GOT3 (cell line): ENCODE measurements at regions not wholly inside any gene's neighbourhood (a gene's known extent, or its start where the extent isn't known, plus 50 kb on each side); places are given as distances from the start of the nearest gene placed in this dataset.

ENCODE experiments used
- DNase-seq: peaks from one replicate; lab custom pipeline; 2025; ENCODE audit warnings: mixed read lengths; lab: John Stamatoyannopoulos, UW

DNA sequence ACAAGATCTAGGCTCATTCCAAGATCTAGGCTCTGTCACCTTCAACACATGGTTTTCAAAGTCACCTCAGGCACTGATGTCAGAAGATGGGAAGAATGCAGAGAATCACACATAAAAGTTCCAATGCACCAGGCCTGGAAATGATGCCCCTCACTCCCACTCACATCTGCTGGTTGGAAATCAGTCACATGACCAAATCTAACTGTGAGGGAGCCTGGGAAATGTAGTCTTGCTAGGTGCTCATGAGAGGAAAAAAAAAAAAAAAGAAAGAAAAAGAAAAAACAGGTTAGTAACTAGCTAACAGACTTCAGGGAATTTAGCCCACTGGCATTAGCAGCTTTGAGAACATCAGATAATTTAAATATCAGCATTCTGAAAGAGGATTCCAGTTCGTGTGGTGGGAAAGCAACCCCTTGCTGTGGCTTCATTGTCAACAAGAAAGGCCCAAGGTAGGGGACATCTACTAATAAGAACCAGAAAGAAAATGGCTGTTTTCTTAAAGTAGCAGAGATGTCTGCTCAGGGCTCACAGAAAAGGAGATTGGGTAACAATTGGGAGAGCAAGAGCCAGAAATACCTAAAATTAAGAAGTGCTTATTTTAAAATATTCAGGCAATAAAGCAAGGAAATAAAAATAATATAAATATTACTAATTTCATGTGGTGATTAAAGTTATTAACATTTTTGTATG is 614.3 kb downstream of the ACTL7B start:
- no peak for DNase-seq

DNA sequence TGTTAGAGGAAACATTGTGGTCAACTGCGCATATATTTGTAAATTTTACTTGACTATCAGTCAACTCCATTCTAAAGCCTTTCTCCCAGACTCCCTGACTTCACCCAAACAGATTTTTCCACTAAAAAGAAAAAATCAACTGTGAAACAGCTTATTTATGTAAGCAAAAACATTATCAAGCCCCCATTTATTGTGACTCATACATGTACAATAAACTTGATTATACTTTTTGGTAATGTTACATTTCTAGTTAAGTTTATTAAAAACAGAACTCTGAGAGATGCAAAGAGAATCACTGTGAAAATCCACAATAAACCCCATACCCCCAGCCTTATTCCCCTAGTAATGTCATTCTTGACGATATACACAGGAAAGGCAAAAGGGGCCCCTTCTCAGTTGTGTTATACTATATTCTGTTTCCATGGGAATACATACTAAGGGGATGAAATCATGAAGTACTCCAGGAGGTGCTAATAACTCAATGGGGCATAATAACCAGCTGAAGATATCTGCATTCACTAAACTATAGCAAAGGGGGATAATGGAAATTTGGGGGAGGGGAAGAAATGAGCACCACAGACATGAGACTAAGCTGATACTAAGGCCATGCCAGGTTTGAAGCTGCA is 616.0 kb downstream of the ACTL7B start:
- DNase-seq: no peak

GRCh38 chr9:108235609-108236008 is 620.2 kb downstream of the ACTL7B start:
- DNase-seq: no peak

- no peak for DNase-seq
Measured at GRCh38 chr9:108234811-108235210, 621.0 kb downstream of the ACTL7B start.

GRCh38 chr9:108225149-108225800 is 630.5 kb downstream of the ACTL7B start:
- DNase-seq: no peak

- DNase-seq: no peak
Measured at GRCh38 chr9:108224716-108225115, 631.1 kb downstream of the ACTL7B start.

DNA sequence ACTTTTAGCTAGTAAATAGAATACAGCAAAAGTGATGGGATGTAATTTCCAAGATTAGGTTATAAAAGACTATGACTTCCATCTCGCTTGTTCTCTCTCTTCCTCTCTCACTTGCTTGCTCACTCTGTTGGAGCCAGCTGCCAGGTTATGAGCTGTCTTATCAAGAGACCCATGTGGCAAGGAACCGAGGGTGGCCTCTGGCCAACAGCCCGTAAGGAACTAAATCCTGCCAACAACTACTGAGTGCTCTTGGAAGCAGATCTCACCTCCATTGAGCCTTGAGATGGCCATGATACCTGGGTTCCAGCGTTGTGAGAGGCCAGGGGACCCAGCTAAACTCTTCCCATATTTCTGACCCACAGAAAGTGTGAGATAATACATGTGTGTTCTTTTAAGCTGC is 636.1 kb downstream of the ACTL7B start:
- no peak for DNase-seq

GRCh38 chr9:108217431-108218349 is 638.1 kb downstream of the ACTL7B start:
- no peak for DNase-seq

DNA sequence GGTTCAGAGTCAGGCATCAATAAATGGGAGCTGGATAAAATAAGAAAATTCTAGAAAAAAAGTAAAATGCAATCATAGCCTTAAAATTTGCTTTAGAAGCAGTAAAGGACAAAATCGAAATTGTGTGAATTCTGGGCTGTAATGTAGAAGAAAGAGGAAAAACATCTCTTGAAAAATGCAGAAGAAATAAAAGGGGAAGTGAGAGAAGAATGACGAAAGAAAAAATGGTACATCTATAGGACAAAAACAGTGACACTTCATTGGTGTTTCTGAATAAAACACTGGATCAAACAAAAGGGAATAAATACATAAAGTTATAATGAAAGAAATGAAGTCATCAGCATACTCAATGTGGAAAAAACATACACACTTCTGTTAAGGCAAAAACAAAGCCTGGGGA is 642.3 kb downstream of the ACTL7B start:
- DNase-seq: no peak

DNA sequence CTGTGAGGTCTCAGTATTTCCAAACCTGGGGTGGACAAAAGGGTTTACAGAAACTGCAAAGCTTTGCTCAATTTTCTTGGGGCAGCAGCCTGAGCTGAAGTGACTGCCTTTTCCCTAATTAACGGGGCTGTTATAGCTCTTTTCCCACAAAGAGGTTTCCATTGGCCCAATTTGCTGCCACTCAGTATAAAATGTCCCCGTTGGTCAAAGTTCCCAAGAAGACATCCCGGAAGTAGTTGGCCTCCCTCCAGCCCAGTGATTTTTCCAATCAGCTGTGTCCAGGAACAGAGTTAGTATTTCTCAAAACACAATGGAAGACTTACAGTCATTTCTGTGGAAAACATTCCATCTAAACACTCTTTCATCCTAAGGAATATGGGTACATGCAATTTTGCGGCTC is 643.6 kb downstream of the ACTL7B start:
- no peak for DNase-seq

DNA sequence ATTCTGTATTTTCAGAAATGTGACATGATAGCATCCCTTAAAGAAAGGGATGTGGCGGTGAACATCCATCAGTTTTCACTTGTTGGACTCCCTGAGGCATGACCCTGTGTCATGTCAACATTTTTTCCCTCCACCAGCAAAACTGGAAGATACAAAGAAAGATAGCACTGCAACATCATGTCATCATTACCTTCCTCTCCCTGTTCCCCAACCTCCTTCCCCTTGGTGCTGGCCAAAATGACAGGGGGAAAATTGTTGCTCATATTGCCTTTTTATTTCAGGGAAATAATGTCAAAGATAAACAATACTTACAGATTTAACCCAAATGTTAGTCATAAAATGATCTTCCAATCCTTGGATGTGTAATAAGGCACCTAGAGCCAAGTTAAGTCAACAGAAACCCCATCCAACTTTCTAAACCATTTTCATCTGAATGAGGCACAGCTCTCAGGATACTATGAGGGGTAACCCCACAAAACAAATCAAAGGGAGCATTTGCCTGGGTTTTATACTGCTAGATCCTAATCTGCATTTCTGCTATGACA is 644.3 kb downstream of the ACTL7B start:
- DNase-seq: no peak

DNA sequence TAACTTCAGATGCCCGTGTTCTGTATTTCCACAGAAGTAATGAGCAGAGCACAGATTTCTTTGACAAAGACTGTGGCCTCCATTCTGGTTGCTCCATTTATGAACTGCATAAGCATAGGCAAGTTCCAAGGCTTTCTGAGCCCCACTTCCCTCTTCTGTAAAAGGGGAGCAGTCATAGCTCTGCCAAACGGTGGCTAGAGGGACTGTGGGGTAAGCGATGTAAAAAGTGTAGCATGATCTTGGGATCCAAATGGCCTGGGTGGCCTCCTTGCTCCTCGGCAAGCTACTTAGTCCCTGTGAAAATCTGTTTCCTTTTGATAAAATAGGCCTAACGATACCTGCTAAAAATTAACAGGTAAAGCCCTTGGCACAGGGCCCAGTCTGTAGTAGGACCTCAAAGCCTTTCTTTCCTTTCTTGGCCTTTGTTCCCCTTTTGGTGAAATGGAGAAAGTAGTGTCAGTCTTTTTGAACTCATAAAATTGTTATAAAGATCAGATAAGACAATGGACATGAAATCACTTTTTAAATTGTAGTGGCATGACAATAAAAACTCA is 646.6 kb downstream of the ACTL7B start:
- no peak for DNase-seq

- DNase-seq: no peak
Measured at GRCh38 chr9:108207561-108208165, 648.1 kb downstream of the ACTL7B start.

DNA sequence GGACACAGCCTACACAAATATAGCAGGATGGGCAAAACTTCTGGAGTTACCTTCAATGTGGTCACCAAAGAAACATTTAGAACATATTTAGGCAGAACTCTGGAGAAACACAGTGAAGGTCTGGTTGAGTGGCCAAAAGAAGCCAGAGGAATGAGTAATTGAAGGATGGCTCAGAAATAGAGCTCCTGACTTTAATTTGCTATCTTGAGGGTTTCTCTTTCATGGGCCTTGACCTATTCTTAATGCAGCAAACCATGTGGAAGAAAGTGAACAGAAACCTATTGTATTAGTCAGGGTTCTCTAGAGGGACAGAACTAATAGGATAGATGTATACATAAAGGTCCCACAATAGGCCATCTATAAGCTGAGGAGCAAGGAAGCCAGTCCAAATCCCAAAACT is 650.5 kb downstream of the ACTL7B start:
- no peak for DNase-seq

DNA sequence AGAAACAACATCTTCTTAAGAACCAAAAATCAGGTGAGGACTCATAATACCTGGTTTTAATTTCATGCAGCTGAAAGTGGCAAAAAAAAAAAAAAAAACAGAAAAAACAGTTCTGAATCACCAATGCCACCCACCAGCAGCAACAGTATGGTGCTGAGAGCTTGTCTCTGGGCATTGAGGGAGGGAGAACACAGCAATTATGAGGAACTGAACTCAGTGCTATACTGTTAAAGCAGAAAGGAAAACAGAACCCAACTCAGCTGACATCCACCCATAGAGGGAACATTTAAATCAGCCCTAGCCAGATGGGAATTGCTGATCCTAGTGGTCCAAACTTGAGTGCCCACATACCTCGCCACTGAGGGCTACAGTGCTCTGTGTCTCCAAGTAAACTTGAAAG is 657.9 kb downstream of the ACTL7B start:
- DNase-seq: no peak

DNA sequence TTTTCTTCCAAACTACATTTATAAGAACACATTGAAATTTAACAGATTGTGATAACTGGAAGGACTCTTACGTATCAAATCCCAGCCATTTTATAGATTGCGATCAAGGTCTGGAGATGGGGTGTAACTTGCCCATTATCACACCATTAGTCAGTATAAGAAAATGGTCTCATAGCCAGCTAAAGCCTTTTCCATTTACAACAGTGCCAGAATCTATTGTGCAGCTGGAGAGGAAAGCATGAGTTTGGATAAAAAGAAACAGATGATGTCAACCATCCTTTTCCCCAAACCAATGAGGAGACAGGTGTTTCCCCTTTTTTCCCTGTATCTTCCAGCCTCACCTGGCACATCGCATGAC is 658.8 kb downstream of the ACTL7B start:
- DNase-seq: no peak

GRCh38 chr9:108196332-108197007 is 659.3 kb downstream of the ACTL7B start:
- DNase-seq: no peak

DNA sequence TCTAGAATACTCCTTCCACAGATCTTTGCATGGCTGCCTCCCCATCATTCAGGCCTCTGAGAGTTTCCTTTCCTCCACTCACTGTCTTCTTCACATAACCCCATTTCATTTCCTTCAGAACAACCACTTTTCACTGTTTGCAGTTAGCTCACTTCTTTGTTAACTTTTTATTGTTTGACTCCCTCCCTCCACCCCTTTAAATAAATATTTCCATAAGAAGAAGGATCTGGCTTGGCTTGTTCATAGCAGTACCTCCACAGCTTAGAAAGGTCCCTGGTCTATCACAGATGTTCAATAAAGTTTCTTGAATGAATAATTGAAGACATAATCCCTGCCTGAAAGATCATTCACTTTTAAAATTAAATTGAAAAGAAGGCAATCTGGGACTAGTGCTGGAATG is 661.6 kb downstream of the ACTL7B start:
- DNase-seq: no peak

GRCh38 chr9:108193026-108193710 is 662.6 kb downstream of the ACTL7B start:
- no peak for DNase-seq

GRCh38 chr9:108191065-108191464 is 664.7 kb downstream of the ACTL7B start:
- DNase-seq: no peak
